Natural killer cell (primary cell): ENCODE measurements at regions not wholly inside any gene's neighbourhood (a gene's known extent, or its start where the extent isn't known, plus 50 kb on each side); places are given as distances from the start of the nearest gene placed in this dataset.

ENCODE experiments used
- ATAC-seq, 3 donors: fragments of 150-1000 bp in 2 of 3; fragments of 200-7000 bp in 1 of 3; cut with Tn5 transposase; 1 replicate in 1 of 3; 2 replicates in 2 of 3; pipeline ENCODE4 v1.10.0; 2021; ENCODE audit warnings: mild to moderate bottlenecking in 2 of 3, moderate library complexity in 2 of 3
- DNase-seq, 2 donors: peaks; one replicate each; pipeline versions ENCODE4 v3.0.0 to v3.0.0-alpha.2; 2013 to 2021; ENCODE audit warnings: mixed read lengths in 1 of 2
- H3K27ac ChIP-seq: one replicate; pipeline ENCODE4 v1.5.1; 2013; ENCODE audit warnings: mild to moderate bottlenecking, low read length
- H3K27me3 ChIP-seq: one replicate; pipeline ENCODE4 v1.6.1; 2013; ENCODE audit warnings: low read length; ENCODE audit not compliant: control insufficient read depth, insufficient read depth
- H3K36me3 ChIP-seq: one replicate; pipeline ENCODE4 v1.6.1; 2013; ENCODE audit warnings: low read length; ENCODE audit not compliant: control insufficient read depth, insufficient read depth
- H3K4me1 ChIP-seq: one replicate; pipeline ENCODE4 v1.6.1; 2013; ENCODE audit warnings: low read length; ENCODE audit not compliant: control insufficient read depth, insufficient read depth
- H3K4me3 ChIP-seq: one replicate; pipeline ENCODE4 v1.5.1; 2013; ENCODE audit warnings: low read length
- H3K9me3 ChIP-seq: one replicate; pipeline ENCODE4 v1.6.1; 2013; ENCODE audit warnings: low read length; ENCODE audit not compliant: control insufficient read depth, insufficient read depth
- H3K27ac Mint-ChIP-seq, 2 donors: one replicate each; pipeline ENCODE4 v1.8.0; 2022; ENCODE audit warnings: mild to moderate bottlenecking in 2 of 2, mixed read lengths in 2 of 2, moderate library complexity in 1 of 2
- H3K27me3 Mint-ChIP-seq, 2 donors: one replicate each; pipeline ENCODE4 v1.8.0; 2022; ENCODE audit warnings: low read depth in 2 of 2, mixed read lengths in 2 of 2
- H3K36me3 Mint-ChIP-seq: one replicate; pipeline ENCODE4 v1.8.0; 2022; ENCODE audit warnings: mixed read lengths
- H3K4me1 Mint-ChIP-seq, 2 donors: one replicate each; pipeline ENCODE4 v1.8.0; 2022; ENCODE audit warnings: mixed read lengths in 2 of 2
- H3K4me3 Mint-ChIP-seq: one replicate; pipeline ENCODE4 v1.8.0; 2022; ENCODE audit warnings: mild to moderate bottlenecking, moderate library complexity, mixed read lengths
- H3K9me3 Mint-ChIP-seq, 2 donors: one replicate each; pipeline ENCODE4 v1.8.0; 2022; ENCODE audit warnings: mixed read lengths in 2 of 2
- CTCF ChIP-seq: fragments of 200-600 bp; IDR thresholded peaks from one replicate; pipeline ENCODE4 v1.8.0; 2022; ENCODE audit warnings: antibody characterized with exemption
- WGBS: methylation state at CpG from one replicate; pipeline ENCODE4 v1.1.7; 2013; ENCODE audit warnings: missing lambda C conversion rate; ENCODE audit not compliant: insufficient coverage; 5-methylcytosine and 5-hydroxymethylcytosine counted together
- intact Hi-C: fragments of 100-400 bp; cut with micrococcal nuclease; formaldehyde crosslinking; loops from one replicate; pipeline ENCODE4 v1.14.2; 2022

- no peak overlapping the region for H3K4me3 ChIP-seq
- no peak overlapping the region for H3K4me3 Mint-ChIP-seq
- no peaks in the 10 kb centered on the region for H3K4me1 Mint-ChIP-seq
- H3K27ac Mint-ChIP-seq, result no peak overlapping the region
- no peaks in the 10 kb centered on the region for H3K27me3 Mint-ChIP-seq
- H3K9me3 ChIP-seq, result no peaks in the 10 kb centered on the region
- TF ChIP-seq CTCF, result no peak
- H3K9me3 Mint-ChIP-seq, result peaks cover 4 to 8% of the 10 kb centered on the region in 2 donors
- no peak overlapping the region for H3K27ac ChIP-seq
- DNase-seq (no peak), ATAC-seq (no peak)
- WGBS, result 10% methylated on average over 2 of the region's 2 CpGs
- H3K4me1 ChIP-seq, result no peaks in the 10 kb centered on the region
- no peaks in the 10 kb centered on the region for H3K36me3 ChIP-seq
- intact Hi-C loops, result no loop called here
- H3K27me3 ChIP-seq, result no peaks in the 10 kb centered on the region
- no peaks in the 10 kb centered on the region for H3K36me3 Mint-ChIP-seq
Measured at GRCh38 chr3:135329479-135329878, 534.4 kb downstream of the EPHB1 start.

GRCh38 chr3:135337192-135337591, 542.1 kb downstream of the EPHB1 start:
- H3K36me3 Mint-ChIP-seq, result no peaks in the 10 kb centered on the region
- no peak overlapping the region for H3K27ac Mint-ChIP-seq
- H3K27ac ChIP-seq, result no peak overlapping the region
- DNase-seq, result no peak
- no peaks in the 10 kb centered on the region for H3K4me1 Mint-ChIP-seq
- H3K4me3 Mint-ChIP-seq, result no peak overlapping the region
- no peak overlapping the region for H3K4me3 ChIP-seq
- H3K27me3 Mint-ChIP-seq, result no peaks in the 10 kb centered on the region
- peaks cover 4% of the 10 kb centered on the region for H3K9me3 ChIP-seq
- no peaks in the 10 kb centered on the region for H3K4me1 ChIP-seq
- no peaks in the 10 kb centered on the region for H3K27me3 ChIP-seq
- WGBS, result 100% methylated on average over 1 of the region's 1 CpG
- intact Hi-C loops, result no loop called here
- no peak for TF ChIP-seq CTCF
- H3K9me3 Mint-ChIP-seq, result peaks cover 10 to 18% of the 10 kb centered on the region in 2 donors
- H3K36me3 ChIP-seq, result no peaks in the 10 kb centered on the region
- ATAC-seq, result no peak

GRCh38 chr3:135348690-135349089, 553.6 kb downstream of the EPHB1 start:
- Histone ChIP-seq H3K27me3 (no peaks in the 10 kb centered on the region), H3K9me3 (peaks cover 3% of the 10 kb centered on the region), H3K27ac (no peak overlapping the region), H3K4me1 (no peaks in the 10 kb centered on the region), H3K4me3 (no peak overlapping the region), H3K36me3 (no peaks in the 10 kb centered on the region)
- ATAC-seq (no peak), DNase-seq (no peak)
- 44% methylated on average over 1 of the region's 1 CpG for WGBS
- Mint-ChIP-seq H3K4me1 (no peaks in the 10 kb centered on the region), H3K36me3 (no peaks in the 10 kb centered on the region), H3K27ac (no peak overlapping the region), H3K4me3 (no peak overlapping the region), H3K27me3 (no peaks in the 10 kb centered on the region), H3K9me3 (peaks cover 5 to 6% of the 10 kb centered on the region in 2 donors)
- TF ChIP-seq CTCF, result no peak
- intact Hi-C loops, result no loop called here

- ATAC-seq (no peak), DNase-seq (no peak)
- H3K4me3 Mint-ChIP-seq, result no peak overlapping the region
- H3K4me3 ChIP-seq, result no peak overlapping the region
- no peaks in the 10 kb centered on the region for H3K4me1 Mint-ChIP-seq
- H3K9me3 Mint-ChIP-seq, result peaks cover 5 to 7% of the 10 kb centered on the region in 2 donors
- no peak overlapping the region for H3K27ac Mint-ChIP-seq
- no peaks in the 10 kb centered on the region for H3K36me3 Mint-ChIP-seq
- no peak for TF ChIP-seq CTCF
- H3K4me1 ChIP-seq, result no peaks in the 10 kb centered on the region
- no peaks in the 10 kb centered on the region for H3K27me3 ChIP-seq
- H3K27ac ChIP-seq, result no peak overlapping the region
- no peaks in the 10 kb centered on the region for H3K27me3 Mint-ChIP-seq
- H3K36me3 ChIP-seq, result no peaks in the 10 kb centered on the region
- intact Hi-C loops, result no loop called here
- peaks cover 3% of the 10 kb centered on the region for H3K9me3 ChIP-seq
- WGBS, result 82% methylated on average over 8 of the region's 8 CpGs
Measured at GRCh38 chr3:135349254-135349948, 554.3 kb downstream of the EPHB1 start.
